B cell (primary cell): ENCODE measurements at regions not wholly inside any gene's neighbourhood (a gene's known extent, or its start where the extent isn't known, plus 50 kb on each side); places are given as distances from the start of the nearest gene placed in this dataset.

ENCODE experiments used
- ATAC-seq: fragments of 200-7000 bp; cut with Tn5 transposase; one replicate; pipeline ENCODE4 v1.10.0; 2021; ENCODE audit warnings: low read depth, mild to moderate bottlenecking, moderate number of reproducible peaks, moderate library complexity
- CTCF ChIA-PET: fragments of 350-600 bp; sonication (Branson Sonifier 250); formaldehyde crosslinking; loops from one replicate; lab custom pipeline; 2021; ENCODE audit warnings: antibody characterized with exemption, inconsistent platforms; lab: Charles Lee
- POLR2A ChIA-PET: fragments of 350-600 bp; sonication (Branson Sonifier 250); formaldehyde crosslinking; loops from one replicate; lab custom pipeline; 2021; ENCODE audit warnings: antibody characterized with exemption; lab: Charles Lee
- DNase-seq: peaks from one replicate; pipeline ENCODE4 v3.0.0; 2013
- H2AFZ ChIP-seq: 2 replicates; pipeline ENCODE4 v1.6.1; 2012; ENCODE audit warnings: mild to moderate bottlenecking, low read depth, low read length; ENCODE audit not compliant: insufficient read depth, poor library complexity, severe bottlenecking
- H3K27ac ChIP-seq, 2 donors: 1 replicate in 1 of 2; 2 replicates in 1 of 2; pipeline ENCODE4 v1.5.1; 2012 to 2013; ENCODE audit warnings: low read length in 2 of 2, mild to moderate bottlenecking in 2 of 2, moderate library complexity in 1 of 2
- H3K27me3 ChIP-seq, 4 experiments: fragments of 200-600 bp in 1 of 4; sonication (generic) in 1 of 4; replicated peaks in 1 of 4; 1 replicate in 2 of 4; 2 replicates in 2 of 4; pipeline versions ENCODE4 v1.6.1 to v1.7.0; 2013 to 2016; ENCODE audit warnings: low read length in 3 of 4, mild to moderate bottlenecking in 2 of 4, mixed read lengths in 1 of 4, moderate library complexity in 1 of 4; ENCODE audit not compliant: insufficient read depth in 4 of 4, control insufficient read depth in 3 of 4; ENCODE audit errors: control extremely low read depth in 1 of 4
- H3K36me3 ChIP-seq, 2 experiments: replicated peaks in 1 of 2; 1 replicate in 1 of 2; 2 replicates in 1 of 2; pipeline versions ENCODE4 v1.6.1 to v1.7.1; 2013; ENCODE audit warnings: low read length in 1 of 2; ENCODE audit not compliant: insufficient read depth in 2 of 2, control insufficient read depth in 1 of 2; ENCODE audit errors: control extremely low read depth in 1 of 2, extremely low read depth in 1 of 2
- H3K4me1 ChIP-seq, 2 donors: fragments of 200-600 bp in 1 of 2; sonication (generic) in 1 of 2; 1 replicate in 1 of 2; 2 replicates in 1 of 2; pipeline versions ENCODE4 v1.5.1 to v1.6.1; 2013 to 2017; ENCODE audit warnings: low read length in 2 of 2; ENCODE audit not compliant: control insufficient read depth in 2 of 2, insufficient read depth in 2 of 2
- H3K4me2 ChIP-seq: replicated peaks from 2 replicates; pipeline ENCODE3; 2012; ENCODE audit warnings: mild to moderate bottlenecking, low read depth, low read length; ENCODE audit not compliant: poor library complexity, severe bottlenecking
- H3K4me3 ChIP-seq, 5 experiments: fragments of 200-600 bp in 1 of 5; sonication (generic) in 1 of 5; 1 replicate in 3 of 5; 2 replicates in 2 of 5; pipeline versions ENCODE4 v1.5.1 to v1.7.0; 2011 to 2016; ENCODE audit warnings: low read length in 4 of 5, mild to moderate bottlenecking in 4 of 5, low read depth in 2 of 5, control low read depth in 1 of 5, moderate library complexity in 1 of 5; ENCODE audit not compliant: insufficient read depth in 1 of 5; ENCODE audit errors: control extremely low read depth in 1 of 5, extremely low read depth in 1 of 5
- H3K79me2 ChIP-seq: fragments of 200-600 bp; sonication (generic); one replicate; pipeline ENCODE4 v1.6.0; 2016; ENCODE audit warnings: low read length; ENCODE audit not compliant: control insufficient read depth, insufficient read depth
- H3K9ac ChIP-seq: fragments of 200-600 bp; sonication (generic); 2 replicates; pipeline ENCODE4 v1.6.1; 2017; ENCODE audit warnings: mild to moderate bottlenecking, low read length, moderate library complexity
- H3K9me3 ChIP-seq, 3 donors: one replicate each; pipeline versions ENCODE4 v1.6.1 to v1.7.1; 2013; ENCODE audit warnings: low read length in 2 of 3; ENCODE audit not compliant: control insufficient read depth in 2 of 3, insufficient read depth in 1 of 3; ENCODE audit errors: control extremely low read depth in 1 of 3
- H4K20me1 ChIP-seq: 2 replicates; pipeline ENCODE4 v1.6.0; 2012; ENCODE audit warnings: mild to moderate bottlenecking, low read length; ENCODE audit not compliant: insufficient read depth, control insufficient read depth, poor library complexity, severe bottlenecking
- H3K27ac Mint-ChIP-seq: one replicate; pipeline ENCODE4 v1.8.0; 2021; ENCODE audit warnings: mixed read lengths
- H3K27me3 Mint-ChIP-seq: one replicate; pipeline ENCODE4 v1.8.0; 2021; ENCODE audit warnings: mixed read lengths
- H3K4me1 Mint-ChIP-seq: one replicate; pipeline ENCODE4 v1.8.0; 2021; ENCODE audit warnings: mixed read lengths
- H3K4me3 Mint-ChIP-seq: one replicate; pipeline ENCODE4 v1.8.0; 2021; ENCODE audit warnings: mixed read lengths
- H3K9me3 Mint-ChIP-seq: one replicate; pipeline ENCODE4 v1.8.0; 2022; ENCODE audit warnings: mixed read lengths; ENCODE audit not compliant: insufficient read depth
- CTCF ChIP-seq: fragments of 200-600 bp; IDR thresholded peaks from one replicate; pipeline ENCODE4 v1.8.0; 2022; ENCODE audit warnings: antibody characterized with exemption, mild to moderate bottlenecking
- EZH2 ChIP-seq: IDR thresholded peaks from 2 replicates; pipeline ENCODE4 v1.6.1; 2012; ENCODE audit warnings: borderline replicate concordance, low read depth, mild to moderate bottlenecking, moderate library complexity, low read length; ENCODE audit not compliant: insufficient read depth, poor library complexity, severe bottlenecking
- WGBS: methylation state at CpG from one replicate; pipeline ENCODE4 v1.1.5; 2013; ENCODE audit warnings: missing lambda C conversion rate; ENCODE audit not compliant: insufficient coverage; 5-methylcytosine and 5-hydroxymethylcytosine counted together
- intact Hi-C: fragments of 100-400 bp; cut with micrococcal nuclease; formaldehyde crosslinking; loops from one replicate; pipeline ENCODE4 v1.10.0; 2022

- no peak overlapping the region for H3K9ac ChIP-seq
- Mint-ChIP-seq H3K4me1 (no peaks in the 10 kb centered on the region), H3K27ac (no peak overlapping the region), H3K9me3 (peaks cover 3% of the 10 kb centered on the region), H3K27me3 (peaks cover 5% of the 10 kb centered on the region), H3K4me3 (no peak overlapping the region)
- POLR2A ChIA-PET = no interaction called here
- H3K4me2 ChIP-seq = no peak overlapping the region
- H3K79me2 ChIP-seq = no peaks in the 10 kb centered on the region
- H3K9me3 ChIP-seq = peaks cover 0 to 3% (median under 1%) of the 10 kb centered on the region in 3 donors
- no peak overlapping the region for H2AFZ ChIP-seq
- CTCF ChIA-PET = no interaction called here
- no peaks in the 10 kb centered on the region for H3K27me3 ChIP-seq
- no peak overlapping the region for H3K4me3 ChIP-seq
- no peaks in the 10 kb centered on the region for H3K36me3 ChIP-seq
- TF ChIP-seq CTCF (no peak), EZH2 (no peak)
- ATAC-seq (no peak), DNase-seq (no peak)
- intact Hi-C loops = no loop called here
- no peaks in the 10 kb centered on the region for H3K4me1 ChIP-seq
- H3K27ac ChIP-seq = no peak overlapping the region
- no peaks in the 10 kb centered on the region for H4K20me1 ChIP-seq
Measured at GRCh38 chr14:57025456-57025855, 215.2 kb upstream of the OTX2 start.

GRCh38 chr14:57022608-57023007 lies 212.3 kb upstream of the OTX2 start:
- no peak overlapping the region for H3K4me2 ChIP-seq
- H3K79me2 ChIP-seq = no peaks in the 10 kb centered on the region
- no peaks in the 10 kb centered on the region for H3K27me3 ChIP-seq
- H3K9me3 ChIP-seq = no peaks in the 10 kb centered on the region
- H3K9ac ChIP-seq = no peak overlapping the region
- TF ChIP-seq EZH2 (no peak), CTCF (no peak)
- whole genome bisulfite sequencing = 88% methylated on average over 4 of the region's 6 CpGs
- Mint-ChIP-seq H3K9me3 (peaks cover 3% of the 10 kb centered on the region), H3K4me3 (no peak overlapping the region), H3K27me3 (no peaks in the 10 kb centered on the region), H3K4me1 (no peaks in the 10 kb centered on the region), H3K27ac (no peak overlapping the region)
- ChIA-PET CTCF (no interaction called here), POLR2A (no interaction called here)
- no peak overlapping the region for H2AFZ ChIP-seq
- no peak overlapping the region for H3K27ac ChIP-seq
- intact Hi-C loops = no loop called here
- no peaks in the 10 kb centered on the region for H3K36me3 ChIP-seq
- no peak overlapping the region for H3K4me3 ChIP-seq
- no peak for DNase-seq
- ATAC-seq = no peak
- no peaks in the 10 kb centered on the region for H4K20me1 ChIP-seq
- H3K4me1 ChIP-seq = no peaks in the 10 kb centered on the region
